ENCODE measurements at regions not wholly inside any gene's neighbourhood (a gene's known extent, or its start where the extent isn't known, plus 50 kb on each side); places are given as distances from the start of the nearest gene placed in this dataset.
"Not testable (repeated sequence)": the region's sequence is repeated elsewhere in the genome, so short reads cannot be mapped to it uniquely, and the experiment has no call there.

GRCh38 chr16:80014241-80014939 lies 413.9 kb upstream of the MAF start:
- no peak for DNase-seq (ENCODE audit: low spot score)

GRCh38 chr16:80012586-80012985 lies 412.0 kb upstream of the MAF start:
- no peak for DNase-seq (ENCODE audit: low spot score)

GRCh38 chr16:80009971-80010659 lies 409.6 kb upstream of the MAF start:
- no peak for DNase-seq (ENCODE audit: low spot score)

- no peak for DNase-seq (ENCODE audit: low spot score)
Observed at GRCh38 chr16:80008857-80009256, 408.3 kb upstream of the MAF start.

GRCh38 chr16:80007231-80007630 lies 406.7 kb upstream of the MAF start:
- DNase-seq (ENCODE audit: low spot score) = no peak

- DNase-seq (ENCODE audit: low spot score) = no peak
Observed at GRCh38 chr16:80006241-80007215, 406.0 kb upstream of the MAF start.

GRCh38 chr16:80004113-80004512 lies 403.6 kb upstream of the MAF start:
- DNase-seq (ENCODE audit: low spot score) = no peak

GRCh38 chr16:80002261-80002660 lies 401.7 kb upstream of the MAF start:
- no peak for DNase-seq (ENCODE audit: low spot score)

- no peak for DNase-seq (ENCODE audit: low spot score)
Observed at GRCh38 chr16:79998143-79998542, 397.6 kb upstream of the MAF start.

GRCh38 chr16:79997257-79997656 lies 396.7 kb upstream of the MAF start:
- peak; percentile 52 for DNase-seq (ENCODE audit: low spot score)

GRCh38 chr16:79996321-79996720 lies 395.8 kb upstream of the MAF start:
- no peak for DNase-seq (ENCODE audit: low spot score)

- DNase-seq (ENCODE audit: low spot score) = no peak
Observed at GRCh38 chr16:79995315-79995714, 394.8 kb upstream of the MAF start.

- DNase-seq (ENCODE audit: low spot score) = no peak
Observed at GRCh38 chr16:79994418-79994817, 393.9 kb upstream of the MAF start.

GRCh38 chr16:79993629-79994209 lies 393.2 kb upstream of the MAF start:
- DNase-seq (ENCODE audit: low spot score) = no peak

- DNase-seq (ENCODE audit: low spot score) = no peak
Observed at GRCh38 chr16:79991969-79992368, 391.4 kb upstream of the MAF start.

GRCh38 chr16:79988721-79989220 lies 388.2 kb upstream of the MAF start:
- no peak for DNase-seq (ENCODE audit: low spot score)

- no peak for DNase-seq (ENCODE audit: low spot score)
Observed at GRCh38 chr16:79988089-79988488, 387.6 kb upstream of the MAF start.

- no peak for DNase-seq (ENCODE audit: low spot score)
Observed at GRCh38 chr16:79986352-79986751, 385.8 kb upstream of the MAF start.

GRCh38 chr16:79985606-79986005 lies 385.1 kb upstream of the MAF start:
- no peak for DNase-seq (ENCODE audit: low spot score)

GRCh38 chr16:79984149-79984548 lies 383.6 kb upstream of the MAF start:
- not testable (repeated sequence) for DNase-seq (ENCODE audit: low spot score)

- no peak for DNase-seq (ENCODE audit: low spot score)
Observed at GRCh38 chr16:79982862-79983261, 382.3 kb upstream of the MAF start.

GRCh38 chr16:79982361-79982760 lies 381.8 kb upstream of the MAF start:
- no peak for DNase-seq (ENCODE audit: low spot score)
